Fibroblast of upper back skin (primary cell): ENCODE measurements at regions not wholly inside any gene's neighbourhood (a gene's known extent, or its start where the extent isn't known, plus 50 kb on each side); places are given as distances from the start of the nearest gene placed in this dataset.

Source experiments
- DNase-seq: peaks from one replicate; pipeline ENCODE4 v3.0.0-alpha.2; 2013

DNA sequence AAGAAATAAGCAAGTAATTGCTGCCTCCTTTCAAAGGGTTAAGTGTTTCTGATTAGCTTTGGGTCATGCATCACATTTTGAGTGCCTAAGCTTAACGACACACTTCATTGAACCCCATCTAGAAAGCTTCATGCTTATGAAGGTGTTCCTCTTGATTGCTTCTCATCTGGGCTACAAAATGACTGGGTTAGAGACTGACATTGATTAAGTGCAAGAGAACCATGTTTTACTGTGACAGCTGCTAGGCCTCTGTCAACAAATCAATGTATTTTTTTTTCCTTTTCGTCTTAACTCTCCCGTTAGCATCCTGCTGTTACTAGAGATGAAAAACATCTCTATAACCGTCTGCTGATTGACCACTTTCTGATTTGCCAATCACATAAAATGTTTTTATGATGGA is 725.0 kb downstream of the TLE1 start:
- no peak for DNase-seq

DNA sequence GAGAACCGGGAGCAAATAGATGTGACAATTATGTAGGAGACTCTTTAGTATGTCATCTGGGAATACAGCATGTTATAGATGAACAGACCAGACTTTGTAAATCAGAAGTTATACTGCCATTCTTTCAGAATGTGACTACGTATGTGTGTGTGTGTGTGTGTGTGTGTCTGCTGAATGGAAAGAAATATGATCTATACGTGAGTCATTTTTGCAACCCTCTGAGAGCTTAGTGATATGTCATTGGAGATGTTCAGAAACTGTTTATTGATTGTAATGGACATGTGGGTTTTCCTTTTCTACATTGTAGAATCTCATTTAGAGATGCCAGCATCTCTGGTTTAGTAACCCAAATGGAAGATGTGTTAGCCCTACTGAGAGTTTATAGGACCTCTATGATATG is 731.5 kb downstream of the TLE1 start:
- peak; percentile 51 for DNase-seq

DNA sequence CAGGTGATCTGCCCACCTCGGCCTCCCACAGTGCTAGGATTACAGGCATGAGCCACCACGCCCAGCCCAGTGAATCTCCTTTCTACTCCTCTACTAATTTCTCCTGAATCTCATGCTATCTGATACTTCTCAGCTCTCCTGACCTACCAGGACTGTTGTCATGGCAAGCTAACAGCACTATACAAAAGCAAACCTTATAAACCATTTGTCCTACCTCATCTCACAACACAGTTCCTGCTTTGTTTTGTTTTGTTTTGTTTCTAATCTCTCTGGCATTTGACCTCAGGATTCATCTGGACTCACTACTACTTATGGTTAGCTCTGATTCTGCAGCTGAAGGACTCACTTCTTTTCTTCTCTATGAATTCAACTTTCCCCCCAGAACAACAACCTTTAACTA is 734.8 kb downstream of the TLE1 start:
- DNase-seq, result no peak

DNA sequence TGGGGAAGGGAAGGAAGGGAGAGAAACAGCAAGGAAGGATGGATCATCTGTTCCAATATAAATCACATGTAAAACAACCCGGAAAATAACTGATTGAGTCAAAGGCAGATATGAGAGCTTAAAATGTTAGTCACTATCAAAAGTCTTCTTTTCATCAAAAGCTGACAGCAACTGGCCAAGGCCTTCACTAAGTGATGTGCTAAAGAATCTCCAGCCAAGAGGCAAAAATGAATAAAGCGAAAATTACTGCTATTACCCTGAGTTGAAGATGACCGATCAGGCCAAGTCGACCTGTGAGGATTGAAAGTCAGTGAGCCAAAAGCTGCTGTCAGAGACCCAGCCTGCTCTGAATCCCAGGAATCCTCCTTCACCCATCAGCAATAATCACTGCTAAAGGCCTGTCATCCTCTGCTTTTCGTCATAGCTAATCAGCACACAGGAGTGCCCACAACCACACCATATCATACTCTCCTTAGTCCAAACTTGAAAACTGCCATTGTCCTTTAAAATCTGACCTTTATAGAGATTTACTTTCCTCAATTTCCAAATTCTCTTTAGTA is 736.9 kb downstream of the TLE1 start:
- no peak for DNase-seq

DNA sequence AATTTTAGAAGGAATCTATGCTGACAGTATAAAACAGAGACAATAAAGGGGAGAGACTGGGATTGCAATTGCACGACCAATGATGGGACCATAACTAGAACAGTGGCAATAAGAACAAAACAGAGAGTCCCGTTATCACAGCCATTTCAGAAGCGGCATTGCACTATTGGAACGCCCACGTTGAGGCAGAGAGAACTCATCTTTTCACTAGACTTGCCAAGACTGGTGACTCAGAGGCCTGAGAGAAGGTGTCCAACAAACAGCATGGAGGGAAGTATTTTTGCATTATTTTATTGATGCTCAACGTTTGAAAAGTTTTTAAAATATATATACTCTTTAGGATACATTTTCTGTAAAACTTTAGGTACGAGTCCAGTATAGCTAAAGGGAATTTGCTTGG is 737.7 kb downstream of the TLE1 start:
- peak; percentile 26 for DNase-seq

DNA sequence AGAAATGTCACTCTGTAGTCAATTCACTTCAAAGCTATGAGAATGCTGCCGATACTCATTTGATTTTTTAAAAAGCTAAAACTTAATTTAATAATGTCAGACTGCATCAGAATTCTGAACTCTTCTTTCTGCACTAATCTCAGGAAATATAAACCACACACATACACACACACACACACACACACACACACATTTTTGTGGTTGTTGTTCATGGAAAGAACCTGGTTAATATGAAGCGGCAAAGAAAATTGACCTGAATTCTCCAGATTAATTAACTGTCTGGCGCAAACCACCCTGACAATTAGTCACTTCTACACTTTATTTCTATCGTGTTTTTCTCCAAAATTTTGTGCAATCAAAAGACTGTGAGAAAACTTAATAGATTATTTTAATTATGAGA is 740.5 kb downstream of the TLE1 start:
- no peak for DNase-seq

DNA sequence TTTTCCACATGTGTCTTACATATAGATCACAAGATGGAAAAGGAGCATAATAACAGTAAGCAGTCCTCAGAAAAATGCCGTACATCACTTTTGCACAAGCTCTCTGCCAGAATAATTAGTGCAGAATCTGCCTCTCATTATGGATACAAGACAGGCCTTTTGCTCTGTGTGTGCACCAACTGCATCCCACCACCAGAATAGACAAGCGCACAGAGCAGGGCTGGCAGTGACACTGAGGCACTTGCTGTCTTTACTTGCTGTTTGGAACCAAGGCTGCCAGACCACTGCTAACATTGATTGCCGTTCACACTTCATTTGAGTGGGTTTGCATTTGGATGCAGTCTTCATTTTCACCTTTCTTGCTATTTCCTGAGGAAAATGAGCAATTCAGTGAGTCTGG is 741.3 kb downstream of the TLE1 start:
- DNase-seq, result no peak

DNA sequence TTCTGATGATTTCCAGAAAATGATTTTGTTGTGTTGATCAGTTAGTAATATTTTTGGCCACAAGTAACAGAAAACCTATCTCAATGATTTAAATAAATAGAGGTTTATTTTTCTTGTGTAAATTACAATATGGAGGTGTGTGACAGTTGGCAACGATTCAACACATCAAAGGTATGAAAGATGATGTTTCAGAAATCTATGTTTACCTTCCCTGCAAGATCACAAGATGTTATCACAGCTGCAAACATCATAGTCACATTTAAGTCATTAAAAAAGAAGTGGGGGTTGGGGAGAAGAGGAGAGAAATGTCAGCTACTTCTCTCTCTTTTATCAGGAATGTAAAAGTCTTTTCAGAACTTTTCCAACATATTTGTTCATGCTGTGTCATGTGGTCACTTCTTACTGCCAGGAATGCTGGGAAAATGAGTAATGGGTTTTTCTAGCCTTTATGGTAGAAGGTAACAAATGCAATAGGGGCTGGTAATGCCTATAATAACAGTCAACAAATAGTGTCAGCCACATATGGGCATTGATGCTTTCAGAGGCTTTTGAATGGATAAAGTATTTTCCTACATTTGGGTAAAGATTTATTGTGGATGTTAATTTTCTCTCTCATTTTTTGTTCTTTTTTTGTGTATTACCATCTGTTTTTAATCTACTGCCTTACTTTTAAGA is 742.7 kb downstream of the TLE1 start:
- peak; percentile 59 for DNase-seq

DNA sequence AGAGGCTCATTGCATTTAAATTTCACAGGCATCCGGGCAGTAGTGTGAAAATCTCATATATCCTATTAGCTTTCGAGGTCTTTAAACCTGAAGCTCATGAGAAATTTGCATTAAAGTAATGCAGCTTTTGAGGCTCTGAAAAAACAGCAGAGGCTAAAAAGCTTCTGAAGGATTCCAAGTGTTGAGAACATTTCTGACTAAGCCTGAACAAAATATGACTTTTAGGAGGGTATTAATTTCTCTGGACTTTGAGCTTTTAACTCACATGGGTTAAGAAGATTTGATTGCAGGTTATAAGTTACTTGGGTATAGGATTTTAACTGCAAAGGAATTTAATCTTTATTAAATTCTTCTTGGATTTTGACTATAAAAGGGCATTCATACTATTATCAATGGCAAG is 743.9 kb downstream of the TLE1 start:
- no peak for DNase-seq

DNA sequence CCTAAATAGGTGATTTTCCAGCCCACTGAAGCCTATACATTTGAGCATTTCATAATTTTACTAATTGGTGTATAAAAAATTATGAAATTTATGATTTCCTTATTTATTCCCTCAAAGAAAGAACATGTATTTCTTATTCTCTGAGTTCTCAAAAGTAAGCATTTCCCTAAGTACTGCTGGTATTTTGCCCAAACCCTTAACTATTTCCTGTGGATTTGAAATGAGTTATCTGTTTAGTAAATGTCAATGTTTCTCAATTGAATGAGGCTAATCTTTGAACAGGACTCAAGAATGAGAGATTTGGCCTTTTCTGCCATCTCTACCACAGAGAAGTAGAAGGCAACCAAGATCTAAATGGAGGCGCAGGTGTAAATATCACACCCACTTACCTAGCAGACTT is 751.7 kb downstream of the TLE1 start:
- peak; percentile 59 for DNase-seq

DNA sequence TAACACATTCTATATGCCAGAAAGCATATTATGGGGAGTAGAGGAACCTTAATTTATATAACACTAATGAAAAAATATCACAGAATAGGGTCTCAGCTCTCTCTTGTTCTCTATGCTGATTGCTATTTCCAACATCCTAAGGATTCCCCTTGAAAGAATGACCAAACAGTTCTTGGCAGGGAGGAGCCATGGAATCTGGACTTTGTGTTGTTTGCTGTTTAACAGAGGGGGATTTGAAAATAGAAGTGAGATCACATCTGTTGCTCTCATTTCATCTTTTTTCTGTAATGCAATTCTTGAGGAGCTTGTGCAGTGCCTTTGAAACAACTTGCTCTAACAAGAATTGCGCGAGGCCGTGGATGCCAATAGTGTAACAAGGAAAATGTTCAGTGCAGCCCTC is 755.3 kb downstream of the TLE1 start:
- no peak for DNase-seq

DNA sequence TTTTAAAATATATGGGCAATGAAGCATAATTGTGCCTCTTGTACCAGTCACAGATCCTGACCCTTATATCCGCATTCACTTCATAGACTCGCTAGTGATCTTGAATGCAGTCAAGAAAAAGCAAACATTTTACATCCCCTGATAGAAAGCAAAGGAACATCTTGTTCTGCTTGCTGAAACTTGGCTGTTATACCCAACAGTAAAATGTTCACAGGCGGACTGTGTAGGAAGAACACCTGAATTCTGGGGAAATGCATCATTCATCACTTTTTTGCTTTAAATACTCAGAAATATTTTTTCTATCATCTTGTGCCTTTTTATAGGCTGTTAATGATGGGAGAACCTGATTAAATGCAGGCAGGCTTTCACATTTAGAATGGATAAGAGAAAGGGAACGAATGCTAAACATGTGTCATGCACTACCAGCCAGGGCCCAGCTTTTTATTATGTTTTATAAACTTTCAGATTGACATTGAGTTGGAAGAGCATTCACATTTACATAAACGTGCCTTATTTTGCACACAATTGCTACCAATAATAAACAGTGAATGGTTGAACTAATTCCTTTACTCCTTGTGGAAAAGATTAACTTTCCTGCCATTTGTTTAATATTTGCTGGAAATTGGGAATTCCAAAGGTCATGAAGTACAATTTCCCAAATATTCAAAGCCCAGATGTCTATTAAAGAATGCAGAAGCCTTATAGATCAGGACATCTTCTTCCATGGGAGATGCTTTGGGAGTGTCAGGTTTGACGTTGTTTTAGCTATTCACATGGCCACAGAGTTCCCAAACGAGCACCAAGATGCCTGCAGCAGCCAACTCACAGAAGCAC is 756.2 kb downstream of the TLE1 start:
- no peak for DNase-seq

DNA sequence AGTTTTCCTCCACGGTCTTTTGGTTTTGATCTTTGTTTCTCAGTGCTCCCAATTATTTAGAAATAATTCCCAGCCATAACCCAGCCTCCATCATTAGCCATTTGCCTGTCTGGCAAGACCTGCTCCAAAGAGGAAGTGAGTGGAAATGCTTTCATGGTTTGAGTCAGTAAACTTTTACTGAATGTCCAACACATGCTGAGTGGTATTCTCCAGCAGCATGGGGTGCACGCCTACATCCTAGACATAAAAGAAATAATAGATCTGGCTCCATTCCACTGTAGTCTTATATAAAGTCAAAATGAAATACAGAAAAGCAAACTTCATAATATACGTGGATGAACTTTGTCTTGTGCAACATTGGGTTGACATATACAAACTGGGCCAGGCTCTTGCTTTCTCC is 757.2 kb downstream of the TLE1 start:
- peak; percentile 36 for DNase-seq

DNA sequence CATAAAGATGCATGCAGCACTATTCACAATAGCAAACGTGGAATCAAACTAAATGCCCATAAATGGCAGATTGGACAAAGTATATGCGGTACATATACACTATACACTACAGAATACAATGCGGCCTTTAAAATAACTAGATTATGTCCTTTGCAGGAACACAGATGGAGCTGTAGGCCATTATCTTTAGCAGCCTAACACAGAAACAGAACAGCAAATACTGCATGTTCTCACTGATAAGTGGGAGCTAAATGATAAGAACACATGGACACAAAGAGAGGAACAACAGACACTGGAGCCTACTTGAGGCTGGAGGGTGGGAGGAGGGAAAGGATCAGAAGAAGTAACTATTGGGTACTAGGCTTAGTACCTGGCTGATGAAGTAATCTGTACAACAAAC is 758.2 kb downstream of the TLE1 start:
- no peak for DNase-seq

DNA sequence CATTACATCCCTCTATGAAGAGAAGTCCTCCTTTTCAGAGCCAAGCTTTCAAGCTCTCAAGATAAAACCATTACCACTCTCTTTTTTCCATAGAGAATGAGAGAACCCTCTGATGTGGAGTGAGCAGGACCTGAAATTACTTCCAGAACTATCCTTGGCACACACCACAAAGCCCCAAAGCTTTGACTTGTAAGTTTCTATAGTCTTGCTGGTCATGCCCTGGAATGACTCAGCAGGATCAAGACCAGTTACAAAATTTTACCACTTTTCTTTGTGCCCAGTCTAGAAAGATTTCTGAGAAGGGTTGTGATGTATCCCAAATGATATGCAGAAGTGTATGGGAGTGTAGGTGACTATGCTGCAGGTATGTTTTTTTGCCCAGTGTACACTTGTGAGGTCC is 760.6 kb downstream of the TLE1 start:
- DNase-seq, result no peak

DNA sequence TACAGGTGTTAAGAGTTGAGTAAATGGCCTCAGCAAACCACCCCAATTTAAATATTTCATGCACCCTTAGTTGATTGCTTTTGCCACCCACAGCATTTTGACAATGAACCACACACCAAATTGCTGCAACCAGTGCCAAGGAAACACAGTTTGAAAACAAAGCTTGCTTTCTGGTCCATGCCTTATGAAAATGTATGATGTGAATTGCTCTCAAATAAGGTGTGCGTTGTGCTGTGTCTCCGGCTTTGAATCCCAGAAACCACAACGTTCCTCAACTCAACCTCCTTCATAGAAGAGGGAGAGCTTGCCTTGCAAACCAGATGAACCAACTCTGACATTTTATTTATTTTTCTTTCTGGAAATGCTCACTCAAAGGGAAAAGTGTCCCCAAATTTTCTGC is 762.7 kb downstream of the TLE1 start:
- DNase-seq, result no peak

DNA sequence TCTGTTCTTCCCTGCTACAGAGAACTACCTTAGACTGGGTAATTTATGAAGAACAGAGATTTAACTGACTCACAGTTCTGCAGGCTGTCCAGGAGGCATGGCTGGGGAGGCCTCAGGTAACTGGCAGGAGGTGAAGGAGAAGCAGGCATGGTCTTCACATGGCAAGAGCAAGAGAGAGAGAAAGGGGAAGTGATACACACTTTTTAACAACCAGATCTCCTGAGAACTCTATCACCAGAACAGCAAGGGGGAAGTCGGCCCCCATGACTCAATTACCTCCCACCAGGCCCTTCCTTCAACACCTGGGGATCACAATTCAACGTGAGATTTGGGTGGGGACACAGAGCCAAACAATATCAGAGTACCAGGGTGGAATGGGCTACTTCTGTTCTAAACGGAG is 766.8 kb downstream of the TLE1 start:
- no peak for DNase-seq

DNA sequence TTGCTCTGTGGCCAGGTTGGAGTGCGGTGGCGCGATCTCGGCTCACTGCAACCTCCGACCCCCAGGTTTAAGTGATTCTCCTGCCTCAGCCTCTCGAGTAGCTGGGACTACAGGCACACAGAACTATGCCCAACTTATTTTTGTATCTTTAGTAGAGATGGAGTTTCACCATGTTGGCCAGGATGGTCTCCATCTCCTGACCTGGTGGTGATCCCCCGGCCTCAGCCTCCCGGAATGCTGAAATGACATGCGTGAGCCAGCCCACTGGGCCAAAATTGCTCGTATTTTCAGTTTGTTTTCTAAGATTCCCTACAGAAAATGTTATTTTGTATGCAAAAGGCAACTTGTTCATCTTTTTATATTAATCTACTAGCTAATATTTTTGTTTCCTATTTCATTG is 782.6 kb downstream of the TLE1 start:
- DNase-seq, result no peak

DNA sequence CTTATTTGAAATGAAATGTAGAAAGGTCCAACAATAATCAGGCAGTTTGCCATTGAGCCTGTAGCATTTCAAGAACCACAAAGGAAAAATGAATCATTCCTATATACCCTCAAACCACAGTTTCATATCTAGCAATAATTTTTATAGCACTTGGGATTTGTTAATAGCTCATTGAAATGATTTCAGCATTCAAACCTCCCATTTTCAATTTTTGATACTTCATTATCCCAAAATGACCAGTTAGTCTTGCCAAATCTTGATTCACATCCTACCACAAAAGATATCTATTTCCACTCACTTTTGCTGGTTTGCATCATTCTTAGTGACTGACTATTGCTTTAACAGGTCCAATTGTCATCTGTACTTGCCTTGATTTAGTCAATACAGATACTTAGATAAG is 790.1 kb downstream of the TLE1 start:
- DNase-seq, result peak; percentile 86

DNA sequence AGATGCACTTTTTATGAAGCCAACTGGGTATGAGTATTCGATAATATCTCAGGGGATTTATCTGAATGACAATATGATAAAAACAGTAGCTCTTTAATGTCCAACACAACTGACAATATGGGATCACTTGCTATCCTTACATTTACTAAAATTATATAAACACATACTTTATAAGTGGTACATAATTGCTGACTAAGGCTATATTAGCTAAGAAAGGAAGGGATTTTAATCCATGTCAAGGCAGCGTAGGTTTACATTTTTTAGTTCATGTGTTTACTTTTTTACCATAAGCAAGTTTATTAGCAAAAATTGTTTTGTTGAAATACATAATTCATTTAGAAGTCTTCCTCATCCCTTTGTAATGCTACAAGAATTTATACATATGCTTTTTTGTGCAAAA is 796.2 kb downstream of the TLE1 start:
- no peak for DNase-seq

DNA sequence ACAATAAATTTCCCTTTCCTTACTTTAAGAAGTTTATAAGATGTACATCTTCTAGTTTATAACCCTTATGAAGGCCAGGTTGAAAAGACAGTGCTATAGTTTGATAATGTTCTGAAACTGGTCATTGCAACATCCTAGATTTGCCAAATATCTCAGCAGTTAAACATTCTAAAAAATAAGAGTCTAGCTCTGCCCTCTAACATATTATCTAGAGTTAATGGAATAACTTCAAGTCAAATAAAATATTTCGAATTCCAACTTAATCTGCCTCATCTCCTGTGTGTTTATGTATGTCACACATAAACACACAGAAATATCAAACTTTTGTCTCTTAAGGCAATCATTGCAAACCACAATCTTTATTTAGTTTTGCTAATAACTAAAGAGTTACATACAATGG is 796.6 kb downstream of the TLE1 start:
- no peak for DNase-seq

DNA sequence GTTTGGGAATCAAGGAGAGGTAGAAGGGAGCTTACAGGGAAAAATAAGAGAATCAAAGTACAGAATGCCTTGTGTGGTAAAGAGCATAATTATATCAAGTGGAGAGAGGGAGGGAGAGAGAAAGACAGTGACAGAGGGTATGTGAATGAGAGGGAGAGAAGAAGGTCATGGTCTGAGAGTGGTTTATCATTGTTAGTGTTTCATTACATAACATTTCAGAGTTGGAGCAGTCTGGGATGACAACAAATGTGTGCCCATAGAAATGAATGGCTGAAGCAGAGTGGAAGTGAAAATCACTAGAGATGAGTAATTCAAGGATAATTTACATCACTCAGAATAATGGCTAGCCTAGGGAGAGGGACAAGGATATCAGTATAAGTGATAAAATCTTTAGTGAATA is 799.2 kb downstream of the TLE1 start:
- no peak for DNase-seq

DNA sequence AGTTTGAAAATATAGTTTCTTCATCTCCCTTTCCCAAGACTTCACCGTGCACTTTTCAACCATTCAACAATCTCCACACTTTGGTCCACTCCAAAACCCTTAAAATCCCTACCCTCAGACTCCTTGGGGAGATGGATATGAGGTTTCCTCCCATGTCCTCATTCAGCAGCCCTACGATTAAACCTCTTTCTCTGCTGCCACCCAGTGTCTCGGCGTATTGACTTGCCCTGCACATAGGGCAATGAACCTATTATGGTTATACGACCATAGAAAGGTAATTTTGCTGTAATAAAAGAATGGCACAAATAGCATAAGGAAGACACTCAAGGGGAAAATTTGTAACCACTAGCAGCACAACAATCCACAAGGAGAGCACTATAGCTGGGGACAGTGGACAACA is 803.5 kb downstream of the TLE1 start:
- DNase-seq, result no peak

DNA sequence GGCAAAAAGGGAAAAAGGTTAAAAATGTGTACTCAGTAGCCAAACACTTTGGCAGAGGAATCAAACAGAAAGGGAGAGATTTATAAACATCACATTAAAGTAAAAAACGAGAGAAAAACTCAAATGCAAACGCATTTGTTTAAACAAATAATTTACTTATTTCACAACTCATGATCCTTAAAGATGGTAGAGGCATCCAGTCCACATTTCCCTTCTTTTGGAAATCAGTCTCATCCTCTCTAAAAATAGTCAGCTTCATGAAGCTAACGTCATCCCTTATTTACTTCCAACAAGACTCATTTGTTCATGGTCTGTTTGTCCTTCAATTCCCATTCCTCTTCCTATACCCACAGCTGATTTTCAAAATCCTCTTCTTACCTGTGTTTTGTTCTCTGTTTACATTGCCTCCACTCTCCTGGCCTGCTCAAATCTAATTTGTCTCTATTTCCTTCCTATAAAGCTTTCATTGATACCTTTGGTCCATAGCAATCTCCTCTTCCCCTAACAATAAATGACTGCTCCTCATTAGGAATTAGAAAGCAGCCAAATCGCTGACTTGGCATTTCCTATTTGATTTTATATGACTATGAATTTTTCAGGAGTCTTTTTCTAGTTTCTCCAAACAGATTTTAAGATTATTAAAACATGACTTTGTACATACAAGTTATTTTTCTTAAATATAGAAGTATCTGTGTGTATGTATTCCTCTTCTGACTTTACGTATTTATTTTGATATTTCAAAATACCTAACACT is 805.3 kb downstream of the TLE1 start:
- DNase-seq, result no peak
